Activated CD4-positive, alpha-beta T cell treated with anti-CD3 and anti-CD28 coated beads, Interleukin-2, amount 10 ng/mL, durations not matched to agents 7 days and 5 days (primary cell): ENCODE measurements at regions not wholly inside any gene's neighbourhood (a gene's known extent, or its start where the extent isn't known, plus 50 kb on each side); places are given as distances from the start of the nearest gene placed in this dataset.

Experiments used
- CTCF ChIA-PET: fragments of 350-600 bp; sonication (Branson Sonifier 250); formaldehyde crosslinking; loops from one replicate; lab custom pipeline; 2021; ENCODE audit warnings: antibody characterized with exemption; lab: Charles Lee
- POLR2A ChIA-PET: fragments of 350-600 bp; sonication (Branson Sonifier 250); formaldehyde crosslinking; loops from one replicate; lab custom pipeline; 2021; ENCODE audit warnings: antibody characterized with exemption; lab: Charles Lee
- DNase-seq: peaks from one replicate; pipeline ENCODE4 v3.0.0-alpha.2; 2020
- H3K27ac Mint-ChIP-seq: one replicate; pipeline ENCODE4 v1.8.0; 2021; ENCODE audit warnings: mild to moderate bottlenecking, moderate library complexity, mixed read lengths
- H3K27me3 Mint-ChIP-seq: one replicate; pipeline ENCODE4 v1.8.0; 2021; ENCODE audit warnings: mixed read lengths
- H3K36me3 Mint-ChIP-seq: one replicate; pipeline ENCODE4 v1.8.0; 2021; ENCODE audit warnings: low read depth, mixed read lengths
- H3K4me1 Mint-ChIP-seq: one replicate; pipeline ENCODE4 v1.8.0; 2021; ENCODE audit warnings: mixed read lengths
- H3K4me3 Mint-ChIP-seq: one replicate; pipeline ENCODE4 v1.8.0; 2021; ENCODE audit warnings: mild to moderate bottlenecking, moderate library complexity, mixed read lengths
- H3K9me3 Mint-ChIP-seq: one replicate; pipeline ENCODE4 v1.8.0; 2021; ENCODE audit warnings: mixed read lengths

DNA sequence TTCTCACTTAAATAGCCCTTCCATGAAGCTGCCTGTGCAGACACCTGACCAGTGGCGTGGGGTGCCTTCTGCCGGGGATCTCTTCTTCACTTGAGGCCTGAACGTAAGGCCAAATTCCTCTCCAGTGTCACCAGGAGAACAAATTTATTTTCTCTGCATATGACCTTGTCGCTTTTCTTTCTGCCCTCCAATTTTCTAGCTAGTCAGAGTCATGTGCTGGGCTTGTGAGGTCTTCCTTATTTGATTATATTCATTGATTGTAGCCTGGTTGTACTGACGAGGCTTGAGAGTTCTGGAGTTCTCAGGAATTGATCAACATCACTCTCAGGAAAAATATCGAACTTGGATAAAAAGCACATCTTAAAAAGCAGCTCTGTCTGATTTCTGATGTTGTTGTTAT is 255.7 kb downstream of the BUB3 start:
- no peak for DNase-seq
- CTCF ChIA-PET = no interaction called here
- POLR2A ChIA-PET = no interaction called here
- no peaks in the 10 kb centered on the region for H3K36me3 Mint-ChIP-seq
- H3K27ac Mint-ChIP-seq = no peak overlapping the region
- H3K27me3 Mint-ChIP-seq = peaks cover 2% of the 10 kb centered on the region
- H3K4me3 Mint-ChIP-seq = no peak overlapping the region
- no peaks in the 10 kb centered on the region for H3K4me1 Mint-ChIP-seq
- peaks cover 5% of the 10 kb centered on the region for H3K9me3 Mint-ChIP-seq

GRCh38 chr10:123413353-123413752 is 252.8 kb upstream of the GPR26 start:
- no peak overlapping the region for H3K4me3 Mint-ChIP-seq
- POLR2A ChIA-PET = no interaction called here
- H3K4me1 Mint-ChIP-seq = no peaks in the 10 kb centered on the region
- peaks cover 4% of the 10 kb centered on the region for H3K27me3 Mint-ChIP-seq
- H3K27ac Mint-ChIP-seq = no peak overlapping the region
- no peaks in the 10 kb centered on the region for H3K9me3 Mint-ChIP-seq
- CTCF ChIA-PET = no interaction called here
- no peak for DNase-seq
- no peaks in the 10 kb centered on the region for H3K36me3 Mint-ChIP-seq

DNA sequence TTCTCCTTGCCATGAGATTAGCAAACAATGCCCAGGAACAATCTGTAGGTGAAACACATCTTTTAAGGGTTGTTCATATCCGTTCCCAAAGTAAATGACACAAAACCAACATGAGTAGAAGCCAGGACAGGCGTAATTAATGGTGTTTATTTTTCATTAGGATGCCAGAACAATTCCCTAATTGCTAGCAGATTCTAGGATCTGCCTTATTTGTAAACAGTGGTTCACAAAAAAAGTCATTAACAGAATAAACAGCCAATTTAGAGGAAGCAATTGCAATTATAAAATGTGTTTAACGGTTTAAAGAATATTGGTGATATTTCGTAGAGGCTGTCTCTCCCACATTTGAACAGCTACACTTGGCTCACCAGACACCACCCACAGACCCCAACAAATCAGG is 250.6 kb upstream of the GPR26 start:
- Mint-ChIP-seq H3K27ac (no peak overlapping the region), H3K4me1 (no peaks in the 10 kb centered on the region), H3K4me3 (no peak overlapping the region), H3K36me3 (no peaks in the 10 kb centered on the region), H3K27me3 (peaks cover 7% of the 10 kb centered on the region), H3K9me3 (no peaks in the 10 kb centered on the region)
- CTCF ChIA-PET = interaction anchor here (0.6 kb wide), 1 partner anchor 178 kb away, joined by 3 read pairs; no protein-coding TSS in a partner anchor
- POLR2A ChIA-PET = no interaction called here
- no peak for DNase-seq

DNA sequence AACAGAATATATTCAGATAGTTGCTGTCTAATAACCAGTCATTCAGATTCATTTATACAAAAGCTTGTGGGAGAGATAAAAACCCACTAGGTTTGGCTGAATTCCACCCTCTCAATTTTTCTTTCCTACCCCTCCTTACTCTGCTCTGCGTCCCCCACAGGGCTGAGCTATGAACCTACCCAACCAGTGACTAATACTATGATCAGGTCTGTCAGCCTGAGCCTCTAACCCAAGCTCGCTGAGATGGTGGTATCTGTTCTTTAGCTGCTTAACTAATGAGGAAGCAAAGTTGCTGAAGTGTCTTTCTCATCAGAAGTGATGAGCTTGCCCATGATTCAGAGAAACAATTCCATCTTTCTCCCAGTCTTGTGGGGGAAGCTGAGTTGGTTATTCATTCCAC is 248.7 kb upstream of the GPR26 start:
- CTCF ChIA-PET = interaction anchor here (0.8 kb wide), 1 partner anchor 16 kb away, joined by 3 read pairs; no protein-coding TSS in a partner anchor
- Mint-ChIP-seq H3K4me3 (no peak overlapping the region), H3K9me3 (no peaks in the 10 kb centered on the region), H3K27me3 (peaks cover 7% of the 10 kb centered on the region), H3K4me1 (no peaks in the 10 kb centered on the region), H3K27ac (no peak overlapping the region), H3K36me3 (no peaks in the 10 kb centered on the region)
- POLR2A ChIA-PET = no interaction called here
- DNase-seq = no peak

DNA sequence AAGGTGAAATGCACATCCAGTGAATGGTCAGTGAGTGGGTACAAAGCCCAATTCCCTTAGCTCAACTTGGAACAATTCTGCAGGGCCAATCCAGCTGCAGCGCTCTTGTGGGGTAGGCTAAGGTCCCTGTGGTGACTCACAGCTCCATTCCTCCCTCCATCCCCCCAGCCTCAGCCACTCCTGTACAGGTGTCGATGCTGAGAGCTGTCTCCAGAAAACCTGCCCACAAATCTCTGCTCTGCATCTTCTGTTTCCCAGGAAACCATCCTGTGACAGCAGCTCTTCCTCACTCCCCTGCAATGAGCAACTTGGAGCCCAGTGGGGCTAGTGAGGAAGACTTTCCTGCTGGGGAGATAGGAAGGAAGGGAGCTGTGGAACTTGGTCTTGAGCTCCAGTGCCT is 244.7 kb upstream of the GPR26 start:
- Mint-ChIP-seq H3K27ac (no peak overlapping the region), H3K9me3 (no peaks in the 10 kb centered on the region), H3K27me3 (peaks cover 5% of the 10 kb centered on the region), H3K4me1 (no peaks in the 10 kb centered on the region), H3K4me3 (no peak overlapping the region), H3K36me3 (no peaks in the 10 kb centered on the region)
- no peak for DNase-seq
- ChIA-PET POLR2A (no interaction called here), CTCF (no interaction called here)

DNA sequence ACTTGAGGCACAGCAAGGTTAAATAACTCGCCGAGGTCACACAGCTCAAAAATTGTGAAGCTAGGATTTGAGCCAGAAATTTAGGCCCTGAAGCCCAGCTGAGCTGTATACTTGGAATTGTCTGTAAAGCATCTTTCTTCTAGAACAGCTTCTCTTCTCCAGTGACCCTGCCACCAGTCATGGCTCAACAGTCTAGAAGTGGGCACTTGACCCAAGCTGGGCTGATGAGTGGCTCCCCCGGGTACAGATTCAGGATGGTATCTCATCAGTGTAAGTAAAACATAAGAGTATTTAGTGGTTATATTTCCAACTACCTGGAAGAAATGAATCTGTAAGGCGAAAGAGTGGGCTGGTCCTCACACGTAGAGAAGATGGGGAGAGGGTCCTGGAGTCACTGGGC is 243.9 kb upstream of the GPR26 start:
- no peak overlapping the region for H3K4me3 Mint-ChIP-seq
- H3K27me3 Mint-ChIP-seq = peaks cover 5% of the 10 kb centered on the region
- ChIA-PET POLR2A (no interaction called here), CTCF (interaction anchor here (1.1 kb wide), 1 partner anchor 9 kb away, joined by 3 read pairs; no protein-coding TSS in a partner anchor)
- no peak for DNase-seq
- H3K27ac Mint-ChIP-seq = no peak overlapping the region
- H3K4me1 Mint-ChIP-seq = no peaks in the 10 kb centered on the region
- no peaks in the 10 kb centered on the region for H3K9me3 Mint-ChIP-seq
- H3K36me3 Mint-ChIP-seq = no peaks in the 10 kb centered on the region

DNA sequence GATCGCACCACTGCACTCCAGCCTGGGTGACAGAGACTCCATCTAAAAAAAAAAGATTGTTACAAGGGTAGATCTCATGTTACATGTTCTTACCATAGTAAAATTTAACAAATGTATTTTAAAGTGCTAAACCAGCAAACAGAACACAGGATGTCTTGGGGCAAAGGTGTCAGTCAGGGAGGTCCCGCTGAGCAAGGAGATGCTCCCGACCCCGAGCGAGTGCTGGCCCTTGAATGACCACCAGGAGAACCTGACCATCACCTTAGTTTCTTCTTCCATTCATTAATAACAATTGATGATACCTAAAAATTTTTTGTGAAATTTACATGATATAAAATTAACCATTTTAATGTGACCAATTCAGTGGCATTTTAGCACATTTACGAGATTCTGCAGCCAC is 241.6 kb upstream of the GPR26 start:
- POLR2A ChIA-PET = no interaction called here

GRCh38 chr10:123425680-123426079 is 240.5 kb upstream of the GPR26 start:
- CTCF ChIA-PET = no interaction called here
- Mint-ChIP-seq H3K27me3 (peaks cover 6% of the 10 kb centered on the region), H3K4me3 (no peak overlapping the region)

More for the DNA sequence above, 241.6 kb upstream of the GPR26 start:
- Mint-ChIP-seq H3K27ac (no peak overlapping the region), H3K4me1 (no peaks in the 10 kb centered on the region), H3K36me3 (no peaks in the 10 kb centered on the region), H3K27me3 (peaks cover 7% of the 10 kb centered on the region), H3K9me3 (no peaks in the 10 kb centered on the region), H3K4me3 (no peak overlapping the region)
- no peak for DNase-seq
- CTCF ChIA-PET = no interaction called here

GRCh38 chr10:123427165-123427786 is 238.9 kb upstream of the GPR26 start:
- ChIA-PET POLR2A (no interaction called here), CTCF (interaction anchor here (1.1 kb wide), 1 partner anchor 20 kb away, joined by 3 read pairs; no protein-coding TSS in a partner anchor)
- DNase-seq = no peak
- Mint-ChIP-seq H3K9me3 (no peaks in the 10 kb centered on the region), H3K27ac (no peak overlapping the region), H3K4me3 (no peak overlapping the region), H3K27me3 (peaks cover 6% of the 10 kb centered on the region), H3K4me1 (no peaks in the 10 kb centered on the region), H3K36me3 (no peaks in the 10 kb centered on the region)

More at GRCh38 chr10:123425680-123426079, 240.5 kb upstream of the GPR26 start:
- POLR2A ChIA-PET = no interaction called here
- no peaks in the 10 kb centered on the region for H3K36me3 Mint-ChIP-seq
- no peak for DNase-seq
- H3K4me1 Mint-ChIP-seq = no peaks in the 10 kb centered on the region
- no peak overlapping the region for H3K27ac Mint-ChIP-seq
- H3K9me3 Mint-ChIP-seq = no peaks in the 10 kb centered on the region

- no peaks in the 10 kb centered on the region for H3K4me1 Mint-ChIP-seq
- H3K36me3 Mint-ChIP-seq = no peaks in the 10 kb centered on the region
- H3K27me3 Mint-ChIP-seq = peaks cover 6% of the 10 kb centered on the region
- POLR2A ChIA-PET = no interaction called here
- no peak overlapping the region for H3K4me3 Mint-ChIP-seq
- no peaks in the 10 kb centered on the region for H3K9me3 Mint-ChIP-seq
- H3K27ac Mint-ChIP-seq = no peak overlapping the region
- CTCF ChIA-PET = interaction anchor here (1.1 kb wide), 1 partner anchor 18 kb away, joined by 3 read pairs; no protein-coding TSS in a partner anchor
- DNase-seq = no peak
Observed at GRCh38 chr10:123428391-123428790, 237.8 kb upstream of the GPR26 start.

- Mint-ChIP-seq H3K27me3 (peaks cover 6% of the 10 kb centered on the region), H3K36me3 (no peaks in the 10 kb centered on the region), H3K4me1 (no peaks in the 10 kb centered on the region), H3K4me3 (no peak overlapping the region), H3K27ac (no peak overlapping the region), H3K9me3 (no peaks in the 10 kb centered on the region)
- ChIA-PET CTCF (interaction anchor here (0.6 to 1.1 kb wide), 2 partner anchors 33 to 298 kb away, joined by 3 to 5 read pairs; no protein-coding TSS in a partner anchor), POLR2A (no interaction called here)
- DNase-seq = no peak
Observed at GRCh38 chr10:123429706-123430221, 236.4 kb upstream of the GPR26 start.

GRCh38 chr10:123433539-123433938 is 232.6 kb upstream of the GPR26 start:
- Mint-ChIP-seq H3K27ac (no peak overlapping the region), H3K9me3 (no peaks in the 10 kb centered on the region), H3K4me1 (no peaks in the 10 kb centered on the region), H3K4me3 (no peak overlapping the region), H3K36me3 (no peaks in the 10 kb centered on the region), H3K27me3 (no peaks in the 10 kb centered on the region)
- CTCF ChIA-PET = interaction anchor here (0.6 kb wide), 1 partner anchor 54 kb away, joined by 3 read pairs; no protein-coding TSS in a partner anchor
- no peak for DNase-seq
- POLR2A ChIA-PET = no interaction called here

- CTCF ChIA-PET = no interaction called here
- no peaks in the 10 kb centered on the region for H3K4me1 Mint-ChIP-seq
- no peaks in the 10 kb centered on the region for H3K27me3 Mint-ChIP-seq
- H3K27ac Mint-ChIP-seq = no peak overlapping the region
- POLR2A ChIA-PET = no interaction called here
- H3K9me3 Mint-ChIP-seq = no peaks in the 10 kb centered on the region
- DNase-seq = no peak
- H3K36me3 Mint-ChIP-seq = no peaks in the 10 kb centered on the region
- H3K4me3 Mint-ChIP-seq = no peak overlapping the region
Observed at GRCh38 chr10:123434435-123435039, 231.6 kb upstream of the GPR26 start.
